GM18858 (cell line): ENCODE measurements at regions not wholly inside any gene's neighbourhood (a gene's known extent, or its start where the extent isn't known, plus 50 kb on each side); places are given as distances from the start of the nearest gene placed in this dataset.

Source experiments
- ATAC-seq: cut with Tn5 transposase; IDR thresholded peaks from one replicate; pipeline ENCODE4 v1.9.1; 2021; ENCODE audit not compliant: unreplicated experiment

GRCh38 chr1:110765640-110766335 lies 91.0 kb upstream of the KCNA3 start:
- ATAC-seq: no peak

- ATAC-seq: no peak
These were observed 88.4 kb upstream of the KCNA3 start for GRCh38 chr1:110763149-110763548.

GRCh38 chr1:110760321-110760720 lies 85.6 kb upstream of the KCNA3 start:
- no peak for ATAC-seq

- no peak for ATAC-seq
These were observed 81.8 kb upstream of the KCNA3 start for GRCh38 chr1:110756506-110756905.

GRCh38 chr1:110752941-110753725 lies 78.4 kb upstream of the KCNA3 start:
- ATAC-seq: no peak

- ATAC-seq: no peak
These were observed 75.8 kb upstream of the KCNA3 start for GRCh38 chr1:110750562-110750961.

GRCh38 chr1:110749960-110750359 lies 75.2 kb upstream of the KCNA3 start:
- no peak for ATAC-seq

GRCh38 chr1:110746644-110747259 lies 72.0 kb upstream of the KCNA3 start:
- ATAC-seq: no peak

- ATAC-seq: no peak
These were observed 68.7 kb upstream of the KCNA3 start for GRCh38 chr1:110743397-110743796.

GRCh38 chr1:110736900-110737605 lies 62.3 kb upstream of the KCNA3 start:
- ATAC-seq: no peak

- ATAC-seq: no peak
These were observed 59.5 kb upstream of the KCNA3 start for GRCh38 chr1:110734133-110734680.

GRCh38 chr1:110731529-110731928 lies 56.8 kb upstream of the KCNA3 start:
- no peak for ATAC-seq

GRCh38 chr1:110728388-110729001 lies 53.8 kb upstream of the KCNA3 start:
- no peak for ATAC-seq

GRCh38 chr1:110727246-110727645 lies 52.5 kb upstream of the KCNA3 start:
- ATAC-seq: no peak

- peak; percentile 89 for ATAC-seq
These were observed 52.0 kb upstream of the KCNA3 start for GRCh38 chr1:110726755-110727154.
